ENCODE measurements at regions not wholly inside any gene's neighbourhood (a gene's known extent, or its start where the extent isn't known, plus 50 kb on each side); places are given as distances from the start of the nearest gene placed in this dataset.

DNA sequence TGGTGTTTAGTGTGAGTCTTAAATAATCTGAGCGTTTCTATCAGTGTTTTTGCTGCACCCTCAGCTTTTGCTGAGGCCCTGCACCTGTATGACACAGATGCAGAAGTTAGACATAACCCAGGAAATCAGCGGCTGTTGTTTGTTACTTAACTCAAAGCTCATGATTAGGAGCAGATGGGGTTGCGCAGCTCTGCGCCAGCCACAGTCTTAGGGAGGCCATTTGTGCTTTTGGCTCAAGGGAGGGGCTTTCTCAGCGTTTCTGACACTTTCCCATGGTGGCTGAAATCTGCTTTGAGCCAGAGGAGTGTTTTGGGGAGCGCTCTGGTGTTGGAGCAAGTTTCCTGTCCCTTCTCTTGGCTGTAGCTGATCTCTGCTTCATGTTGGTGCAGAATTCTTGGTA, 433.8 kb downstream of the NAF1 start:
- H3K4me3 ChIP-seq (replicated peaks; ENCODE audit: insufficient read depth, low read length), result no peak overlapping the region
- DNase-seq (ENCODE audit: low read depth in 1 of 2, low spot score in 1 of 2), result no peak
- TF ChIP-seq GABPA (IDR thresholded peaks at IDR 0.05; ENCODE audit: low read depth) (no peak), SPI1 (IDR thresholded peaks at IDR 0.05; ENCODE audit: borderline replicate concordance, low read depth) (no peak), POLR2AphosphoS5 (IDR thresholded peaks at IDR 0.05; ENCODE audit: low read depth) (no peak)
- TF ChIP-seq, protein P1, sequence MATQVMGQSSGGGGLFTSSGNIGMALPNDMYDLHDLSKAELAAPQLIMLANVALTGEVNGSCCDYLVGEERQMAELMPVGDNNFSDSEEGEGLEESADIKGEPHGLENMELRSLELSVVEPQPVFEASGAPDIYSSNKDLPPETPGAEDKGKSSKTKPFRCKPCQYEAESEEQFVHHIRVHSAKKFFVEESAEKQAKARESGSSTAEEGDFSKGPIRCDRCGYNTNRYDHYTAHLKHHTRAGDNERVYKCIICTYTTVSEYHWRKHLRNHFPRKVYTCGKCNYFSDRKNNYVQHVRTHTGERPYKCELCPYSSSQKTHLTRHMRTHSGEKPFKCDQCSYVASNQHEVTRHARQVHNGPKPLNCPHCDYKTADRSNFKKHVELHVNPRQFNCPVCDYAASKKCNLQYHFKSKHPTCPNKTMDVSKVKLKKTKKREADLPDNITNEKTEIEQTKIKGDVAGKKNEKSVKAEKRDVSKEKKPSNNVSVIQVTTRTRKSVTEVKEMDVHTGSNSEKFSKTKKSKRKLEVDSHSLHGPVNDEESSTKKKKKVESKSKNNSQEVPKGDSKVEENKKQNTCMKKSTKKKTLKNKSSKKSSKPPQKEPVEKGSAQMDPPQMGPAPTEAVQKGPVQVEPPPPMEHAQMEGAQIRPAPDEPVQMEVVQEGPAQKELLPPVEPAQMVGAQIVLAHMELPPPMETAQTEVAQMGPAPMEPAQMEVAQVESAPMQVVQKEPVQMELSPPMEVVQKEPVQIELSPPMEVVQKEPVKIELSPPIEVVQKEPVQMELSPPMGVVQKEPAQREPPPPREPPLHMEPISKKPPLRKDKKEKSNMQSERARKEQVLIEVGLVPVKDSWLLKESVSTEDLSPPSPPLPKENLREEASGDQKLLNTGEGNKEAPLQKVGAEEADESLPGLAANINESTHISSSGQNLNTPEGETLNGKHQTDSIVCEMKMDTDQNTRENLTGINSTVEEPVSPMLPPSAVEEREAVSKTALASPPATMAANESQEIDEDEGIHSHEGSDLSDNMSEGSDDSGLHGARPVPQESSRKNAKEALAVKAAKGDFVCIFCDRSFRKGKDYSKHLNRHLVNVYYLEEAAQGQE (IDR thresholded peaks at IDR 0.05; ENCODE audit: insufficient replicate concordance, low read depth), result no peak
- TF ChIP-seq, protein P2, sequence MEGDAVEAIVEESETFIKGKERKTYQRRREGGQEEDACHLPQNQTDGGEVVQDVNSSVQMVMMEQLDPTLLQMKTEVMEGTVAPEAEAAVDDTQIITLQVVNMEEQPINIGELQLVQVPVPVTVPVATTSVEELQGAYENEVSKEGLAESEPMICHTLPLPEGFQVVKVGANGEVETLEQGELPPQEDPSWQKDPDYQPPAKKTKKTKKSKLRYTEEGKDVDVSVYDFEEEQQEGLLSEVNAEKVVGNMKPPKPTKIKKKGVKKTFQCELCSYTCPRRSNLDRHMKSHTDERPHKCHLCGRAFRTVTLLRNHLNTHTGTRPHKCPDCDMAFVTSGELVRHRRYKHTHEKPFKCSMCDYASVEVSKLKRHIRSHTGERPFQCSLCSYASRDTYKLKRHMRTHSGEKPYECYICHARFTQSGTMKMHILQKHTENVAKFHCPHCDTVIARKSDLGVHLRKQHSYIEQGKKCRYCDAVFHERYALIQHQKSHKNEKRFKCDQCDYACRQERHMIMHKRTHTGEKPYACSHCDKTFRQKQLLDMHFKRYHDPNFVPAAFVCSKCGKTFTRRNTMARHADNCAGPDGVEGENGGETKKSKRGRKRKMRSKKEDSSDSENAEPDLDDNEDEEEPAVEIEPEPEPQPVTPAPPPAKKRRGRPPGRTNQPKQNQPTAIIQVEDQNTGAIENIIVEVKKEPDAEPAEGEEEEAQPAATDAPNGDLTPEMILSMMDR (IDR thresholded peaks at IDR 0.05; ENCODE audit: insufficient read depth, low read length), result no peak
- no peak overlapping the region for H3K27ac ChIP-seq (replicated peaks)
- H3K27me3 ChIP-seq (ENCODE audit: insufficient read depth, poor library complexity, severe bottlenecking), result no peaks in the 10 kb centered on the region

DNA sequence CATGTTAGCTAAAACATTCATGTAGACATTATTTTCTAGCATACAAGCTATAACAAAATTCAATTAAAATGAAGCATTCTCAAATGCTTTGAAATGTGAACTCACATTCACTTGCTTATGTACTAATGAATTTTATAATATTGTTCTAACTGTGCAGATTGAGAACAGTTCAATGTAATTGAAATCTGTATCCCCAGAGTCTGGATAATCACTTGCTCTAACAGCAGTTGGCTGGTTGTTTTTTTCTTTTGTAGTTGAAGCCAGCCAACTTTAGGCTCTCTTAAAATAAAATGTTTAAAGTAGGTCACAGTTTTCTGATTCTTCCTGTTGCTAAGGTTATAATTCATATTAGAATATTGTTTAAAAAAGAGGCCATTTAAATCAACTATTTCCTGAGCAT, 438.9 kb downstream of the NAF1 start:
- Histone ChIP-seq H3K4me3 (replicated peaks; ENCODE audit: insufficient read depth, low read length) (no peak overlapping the region), H3K27me3 (ENCODE audit: insufficient read depth, poor library complexity, severe bottlenecking) (no peaks in the 10 kb centered on the region), H3K27ac (replicated peaks) (no peak overlapping the region)
- DNase-seq (ENCODE audit: low read depth in 1 of 2, low spot score in 1 of 2), result no peak
- TF ChIP-seq POLR2AphosphoS5 (IDR thresholded peaks at IDR 0.05; ENCODE audit: low read depth) (no peak), SPI1 (IDR thresholded peaks at IDR 0.05; ENCODE audit: borderline replicate concordance, low read depth) (no peak), GABPA (IDR thresholded peaks at IDR 0.05; ENCODE audit: low read depth) (no peak)
- TF ChIP-seq, protein P2 (IDR thresholded peaks at IDR 0.05; ENCODE audit: insufficient read depth, low read length), result no peak
- TF ChIP-seq, protein P1 (IDR thresholded peaks at IDR 0.05; ENCODE audit: insufficient replicate concordance, low read depth), result no peak

DNA sequence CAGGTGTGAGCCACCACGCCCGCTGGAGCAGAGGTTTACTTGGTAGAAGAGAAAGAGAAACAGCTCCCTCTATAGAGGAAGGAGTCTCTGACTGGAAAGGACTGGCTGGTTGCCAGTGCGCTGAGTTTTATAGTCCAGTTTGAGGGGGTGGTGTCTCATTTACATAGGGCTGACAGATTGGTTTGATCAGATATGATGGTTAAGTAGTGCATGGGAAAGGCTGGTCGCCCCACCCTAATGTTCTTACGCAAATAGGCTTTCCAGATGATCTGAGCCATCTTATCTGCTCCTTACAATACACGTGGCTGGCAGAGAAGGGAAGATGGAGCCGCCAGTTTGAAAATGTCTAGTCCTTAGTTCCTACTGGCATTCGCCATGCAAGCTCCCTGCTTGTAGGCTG, 439.5 kb downstream of the NAF1 start:
- DNase-seq (ENCODE audit: low read depth in 1 of 2, low spot score in 1 of 2), result no peak
- TF ChIP-seq, protein P2 (IDR thresholded peaks at IDR 0.05; ENCODE audit: insufficient read depth, low read length), result no peak
- TF ChIP-seq SPI1 (IDR thresholded peaks at IDR 0.05; ENCODE audit: borderline replicate concordance, low read depth) (no peak), POLR2AphosphoS5 (IDR thresholded peaks at IDR 0.05; ENCODE audit: low read depth) (no peak), GABPA (IDR thresholded peaks at IDR 0.05; ENCODE audit: low read depth) (no peak)
- TF ChIP-seq, protein P1 (IDR thresholded peaks at IDR 0.05; ENCODE audit: insufficient replicate concordance, low read depth), result no peak
- Histone ChIP-seq H3K27ac (replicated peaks) (no peak overlapping the region), H3K4me3 (replicated peaks; ENCODE audit: insufficient read depth, low read length) (no peak overlapping the region), H3K27me3 (ENCODE audit: insufficient read depth, poor library complexity, severe bottlenecking) (no peaks in the 10 kb centered on the region)

Measured in HL-60 (cell line).